IPS-18a (cell line): ENCODE measurements at regions not wholly inside any gene's neighbourhood (a gene's known extent, or its start where the extent isn't known, plus 50 kb on each side); places are given as distances from the start of the nearest gene placed in this dataset.

Source experiments
- H3K27ac ChIP-seq: one replicate; pipeline ENCODE4 v1.5.1; 2013; ENCODE audit warnings: low read length
- H3K27me3 ChIP-seq: one replicate; pipeline ENCODE4 v1.6.1; 2013; ENCODE audit warnings: mild to moderate bottlenecking, low read length; ENCODE audit not compliant: control insufficient read depth, insufficient read depth
- H3K36me3 ChIP-seq: one replicate; pipeline ENCODE4 v1.6.1; 2013; ENCODE audit warnings: low read depth, low read length; ENCODE audit not compliant: control insufficient read depth
- H3K4me1 ChIP-seq: one replicate; pipeline ENCODE4 v1.6.1; 2013; ENCODE audit warnings: low read depth, low read length; ENCODE audit not compliant: control insufficient read depth
- H3K4me3 ChIP-seq: one replicate; pipeline ENCODE4 v1.5.1; 2013; ENCODE audit warnings: low read length
- H3K9ac ChIP-seq: one replicate; pipeline ENCODE4 v1.6.1; 2013; ENCODE audit warnings: mild to moderate bottlenecking, low read length, moderate library complexity
- H3K9me3 ChIP-seq: one replicate; pipeline ENCODE4 v1.6.1; 2013; ENCODE audit warnings: low read depth, low read length; ENCODE audit not compliant: control insufficient read depth

DNA sequence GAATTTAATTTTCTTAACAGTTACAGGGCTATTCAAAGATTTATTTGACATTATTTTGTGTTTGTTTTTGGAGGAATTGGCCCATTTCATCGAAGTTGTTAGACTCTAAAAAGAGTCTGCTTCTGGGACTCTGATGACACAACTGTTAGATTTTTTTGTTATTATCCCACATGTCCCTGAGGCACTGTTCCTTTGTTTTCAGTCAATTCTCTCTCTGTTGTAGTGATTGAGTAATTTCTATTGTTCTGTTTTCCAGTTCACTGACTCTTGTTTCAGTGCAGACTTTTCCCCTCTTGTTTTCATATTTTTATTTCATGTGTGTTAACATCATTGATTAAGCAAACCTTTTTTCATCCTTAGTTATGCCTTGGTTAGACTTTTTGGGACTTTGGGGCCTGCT is 325.0 kb downstream of the ZNF326 start:
- no peaks in the 10 kb centered on the region for H3K36me3 ChIP-seq
- no peaks in the 10 kb centered on the region for H3K4me1 ChIP-seq
- no peak overlapping the region for H3K4me3 ChIP-seq
- no peaks in the 10 kb centered on the region for H3K27me3 ChIP-seq
- H3K27ac ChIP-seq: no peak overlapping the region
- no peaks in the 10 kb centered on the region for H3K9me3 ChIP-seq
- H3K9ac ChIP-seq: no peak overlapping the region

DNA sequence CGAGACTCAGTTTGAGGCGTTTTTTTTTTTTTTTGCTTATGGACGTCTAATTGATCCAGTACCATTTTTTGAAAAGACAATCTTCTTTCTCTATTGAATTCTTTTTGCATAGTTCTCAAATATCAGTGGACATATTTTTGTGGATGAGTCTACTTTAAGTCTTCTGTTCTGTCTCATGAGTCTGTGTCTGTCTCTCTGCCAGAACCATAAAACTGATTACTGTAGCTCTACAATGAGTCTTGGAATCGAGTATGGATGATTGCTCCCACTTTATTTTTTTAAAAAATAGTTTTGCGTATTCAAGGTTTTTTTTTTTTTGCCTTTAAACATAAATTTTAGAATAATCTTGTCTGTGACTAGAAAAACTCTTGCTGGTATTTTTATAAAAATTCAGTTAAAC is 323.5 kb downstream of the ZNF326 start:
- Histone ChIP-seq H3K36me3 (no peaks in the 10 kb centered on the region), H3K4me1 (no peaks in the 10 kb centered on the region), H3K27me3 (no peaks in the 10 kb centered on the region), H3K9me3 (no peaks in the 10 kb centered on the region), H3K4me3 (no peak overlapping the region), H3K9ac (no peak overlapping the region), H3K27ac (no peak overlapping the region)

DNA sequence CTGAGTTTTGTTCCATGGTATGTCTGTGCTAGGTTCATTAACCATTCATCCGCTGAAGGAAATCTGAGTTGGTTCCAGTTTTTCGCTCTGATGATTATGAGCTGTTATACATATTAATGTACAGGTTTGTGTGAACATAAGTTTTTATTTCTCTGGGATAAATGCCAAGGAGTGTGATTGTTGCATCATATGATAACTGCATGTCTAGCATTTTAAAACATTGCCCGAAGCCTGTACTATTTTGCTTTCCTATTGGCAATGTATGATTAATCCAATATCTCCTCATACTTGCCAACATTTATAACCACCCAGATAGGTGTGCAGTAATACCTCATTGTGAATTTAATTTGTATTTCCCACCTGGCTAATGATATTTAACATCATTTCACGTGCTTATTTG is 322.7 kb downstream of the ZNF326 start:
- no peak overlapping the region for H3K27ac ChIP-seq

GRCh38 chr1:90314533-90314932 is 319.6 kb downstream of the ZNF326 start:
- no peaks in the 10 kb centered on the region for H3K36me3 ChIP-seq
- H3K9ac ChIP-seq: no peak overlapping the region
- H3K27me3 ChIP-seq: no peaks in the 10 kb centered on the region
- H3K27ac ChIP-seq: no peak overlapping the region
- no peaks in the 10 kb centered on the region for H3K9me3 ChIP-seq
- no peaks in the 10 kb centered on the region for H3K4me1 ChIP-seq
- H3K4me3 ChIP-seq: no peak overlapping the region

More for the DNA sequence above, 322.7 kb downstream of the ZNF326 start:
- Histone ChIP-seq H3K9me3 (no peaks in the 10 kb centered on the region), H3K9ac (no peak overlapping the region), H3K4me3 (no peak overlapping the region), H3K36me3 (no peaks in the 10 kb centered on the region), H3K27me3 (no peaks in the 10 kb centered on the region), H3K4me1 (no peaks in the 10 kb centered on the region)

DNA sequence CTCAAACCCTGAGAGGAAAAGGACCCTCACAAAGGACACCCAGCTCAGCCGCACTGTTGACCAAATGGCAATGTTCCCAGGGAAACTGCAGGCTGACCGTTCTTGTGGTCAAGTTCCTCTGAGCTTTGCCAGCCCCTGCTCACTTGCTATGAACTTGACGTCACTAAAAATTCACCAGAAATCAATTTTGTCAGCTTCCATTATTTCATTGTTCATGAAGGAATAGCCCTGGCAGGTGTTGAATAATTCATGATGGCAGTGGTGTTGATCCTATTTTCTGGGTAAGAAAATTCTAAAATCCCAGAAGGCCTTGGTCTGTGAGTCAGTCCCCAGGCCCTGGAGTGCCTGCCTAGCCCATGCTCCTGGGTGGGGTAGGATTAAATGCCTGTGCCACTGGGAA is 318.9 kb downstream of the ZNF326 start:
- Histone ChIP-seq H3K27me3 (no peaks in the 10 kb centered on the region), H3K4me1 (no peaks in the 10 kb centered on the region), H3K36me3 (no peaks in the 10 kb centered on the region), H3K4me3 (no peak overlapping the region), H3K27ac (no peak overlapping the region), H3K9me3 (no peaks in the 10 kb centered on the region), H3K9ac (no peak overlapping the region)

- Histone ChIP-seq H3K27me3 (no peaks in the 10 kb centered on the region), H3K4me1 (no peaks in the 10 kb centered on the region), H3K9ac (no peak overlapping the region), H3K36me3 (no peaks in the 10 kb centered on the region), H3K27ac (no peak overlapping the region), H3K4me3 (no peak overlapping the region), H3K9me3 (no peaks in the 10 kb centered on the region)
Measured at GRCh38 chr1:90309806-90310205, 314.9 kb downstream of the ZNF326 start.

DNA sequence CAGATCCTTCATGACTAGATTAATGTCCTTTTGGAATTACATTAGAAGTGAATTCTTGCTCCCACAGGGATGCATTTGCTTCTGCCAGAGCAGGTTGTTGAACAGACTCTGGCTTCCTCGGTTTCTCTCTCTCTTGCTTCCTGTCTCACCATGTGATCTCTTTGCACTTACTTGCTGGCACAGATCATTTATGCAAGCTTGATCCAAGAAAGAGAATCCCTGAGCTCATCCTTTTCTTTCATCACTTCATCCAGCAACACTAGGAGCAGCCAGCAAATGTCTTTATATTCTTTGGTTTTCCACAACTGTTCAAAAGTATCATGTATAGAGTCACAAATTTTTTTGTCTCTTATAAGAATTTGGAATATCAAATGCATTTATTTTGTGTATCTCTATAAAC is 313.5 kb downstream of the ZNF326 start:
- H3K9me3 ChIP-seq: no peaks in the 10 kb centered on the region
- H3K27ac ChIP-seq: no peak overlapping the region
- H3K27me3 ChIP-seq: no peaks in the 10 kb centered on the region
- H3K9ac ChIP-seq: no peak overlapping the region
- H3K4me1 ChIP-seq: no peaks in the 10 kb centered on the region
- no peaks in the 10 kb centered on the region for H3K36me3 ChIP-seq
- no peak overlapping the region for H3K4me3 ChIP-seq

GRCh38 chr1:90305577-90305976 is 310.7 kb downstream of the ZNF326 start:
- H3K27me3 ChIP-seq: no peaks in the 10 kb centered on the region
- no peaks in the 10 kb centered on the region for H3K4me1 ChIP-seq
- H3K9ac ChIP-seq: no peak overlapping the region
- H3K27ac ChIP-seq: no peak overlapping the region
- H3K4me3 ChIP-seq: no peak overlapping the region
- H3K36me3 ChIP-seq: no peaks in the 10 kb centered on the region
- no peaks in the 10 kb centered on the region for H3K9me3 ChIP-seq

- H3K36me3 ChIP-seq: no peaks in the 10 kb centered on the region
- no peaks in the 10 kb centered on the region for H3K9me3 ChIP-seq
- H3K27ac ChIP-seq: no peak overlapping the region
- H3K4me1 ChIP-seq: no peaks in the 10 kb centered on the region
- no peak overlapping the region for H3K4me3 ChIP-seq
- no peak overlapping the region for H3K9ac ChIP-seq
- H3K27me3 ChIP-seq: no peaks in the 10 kb centered on the region
Measured at GRCh38 chr1:90296327-90296726, 301.4 kb downstream of the ZNF326 start.

- H3K36me3 ChIP-seq: no peaks in the 10 kb centered on the region
- H3K4me1 ChIP-seq: no peaks in the 10 kb centered on the region
- no peak overlapping the region for H3K27ac ChIP-seq
- H3K9ac ChIP-seq: no peak overlapping the region
- no peaks in the 10 kb centered on the region for H3K27me3 ChIP-seq
- no peaks in the 10 kb centered on the region for H3K9me3 ChIP-seq
- no peak overlapping the region for H3K4me3 ChIP-seq
Measured at GRCh38 chr1:90295534-90295933, 300.6 kb downstream of the ZNF326 start.

DNA sequence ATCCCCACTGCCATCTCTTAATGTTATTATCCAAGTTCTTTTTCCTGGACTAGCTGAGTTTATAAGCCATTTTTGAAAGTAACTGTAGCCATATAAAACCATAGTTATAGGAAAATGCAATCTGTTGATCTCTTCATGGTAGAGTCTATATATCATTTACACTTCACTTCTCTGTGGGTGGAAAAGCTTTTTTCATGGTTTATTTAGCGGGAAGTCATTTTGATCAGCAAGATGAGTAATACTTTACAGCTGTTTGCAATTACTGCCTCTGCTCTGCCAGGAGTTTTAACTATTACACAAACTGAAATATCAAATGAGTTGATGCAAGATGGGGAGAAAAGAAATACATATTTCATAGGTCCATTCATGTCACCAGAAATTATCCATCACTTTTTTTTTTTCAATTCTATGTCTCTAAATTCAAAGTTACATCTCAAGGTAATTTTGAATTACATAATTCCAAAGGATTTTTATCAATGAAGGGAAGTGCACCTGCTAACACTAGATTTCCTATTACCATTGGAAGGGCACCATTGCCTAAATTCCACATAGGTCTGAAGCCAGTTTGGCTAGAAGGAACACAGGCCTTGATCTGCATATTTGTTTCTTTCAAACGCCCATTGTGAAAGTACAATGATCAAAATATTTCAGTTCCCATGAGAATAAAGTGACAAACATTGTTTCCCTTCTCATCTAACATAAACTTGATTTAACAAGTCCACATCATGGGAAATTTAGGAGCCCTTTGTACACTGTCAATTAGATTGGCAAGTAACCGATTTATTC is 296.7 kb downstream of the ZNF326 start:
- H3K36me3 ChIP-seq: no peaks in the 10 kb centered on the region
- no peak overlapping the region for H3K4me3 ChIP-seq
- no peak overlapping the region for H3K27ac ChIP-seq
- H3K27me3 ChIP-seq: no peaks in the 10 kb centered on the region
- H3K4me1 ChIP-seq: no peaks in the 10 kb centered on the region
- no peaks in the 10 kb centered on the region for H3K9me3 ChIP-seq
- H3K9ac ChIP-seq: no peak overlapping the region

- Histone ChIP-seq H3K27ac (no peak overlapping the region), H3K4me1 (no peaks in the 10 kb centered on the region), H3K36me3 (no peaks in the 10 kb centered on the region), H3K27me3 (no peaks in the 10 kb centered on the region), H3K9ac (no peak overlapping the region), H3K9me3 (no peaks in the 10 kb centered on the region), H3K4me3 (no peak overlapping the region)
Measured at GRCh38 chr1:90282811-90283210, 287.9 kb downstream of the ZNF326 start.
